ENCODE measurements at regions not wholly inside any gene's neighbourhood (a gene's known extent, or its start where the extent isn't known, plus 50 kb on each side); places are given as distances from the start of the nearest gene placed in this dataset.

- H3K36me3 ChIP-seq (ENCODE audit: control insufficient read depth in 2 of 3, insufficient read depth in 3 of 3, low read length in 3 of 3), result no peaks in the 10 kb centered on the region
- H3K9ac ChIP-seq (ENCODE audit: low read length in 3 of 3), result no peak overlapping the region
- peak in 1 of 5 donors; percentile 93 for DNase-seq
- no peaks in the 10 kb centered on the region for H3K27me3 ChIP-seq (ENCODE audit: control insufficient read depth, insufficient read depth, low read length)
- H3K4me3 ChIP-seq (ENCODE audit: low read length in 3 of 3), result no peak overlapping the region
- no peaks in the 10 kb centered on the region for H3K9me3 ChIP-seq (ENCODE audit: control insufficient read depth in 2 of 3, insufficient read depth in 1 of 3, low read length in 3 of 3)
- no peak for TF ChIP-seq CTCF (IDR thresholded peaks at IDR 0.05; ENCODE audit: borderline replicate concordance, extremely low read depth, insufficient read depth)
- H3K27ac ChIP-seq (ENCODE audit: low read depth in 2 of 2, low read length in 2 of 2), result peak overlapping the region; percentile 28 to 65
- FAIRE-seq, result no peak
- no peaks in the 10 kb centered on the region for H3K4me1 ChIP-seq (ENCODE audit: control insufficient read depth in 2 of 3, insufficient read depth in 2 of 3, low read depth in 1 of 3, low read length in 3 of 3)
- intact Hi-C loops (cut with DNase I), result loop anchor here (10.0 kb wide), 1 partner anchor 55 kb away; the partner anchor contains the start of gene IL17B
Observed at GRCh38 chr5:149429839-149430721, 51.0 kb upstream of the IL17B start.

Small RNAs in the stretch of these regions (microRNA-seq; reads per million reads assigned to microRNA genes)
- 16,378 reads per million, percentile 96 among the genes with 10 or more reads in this experiment for gene MIR145

Measured in kidney (tissue), 13 donors.